Dermis blood vessel endothelial cell (primary cell): ENCODE measurements at regions not wholly inside any gene's neighbourhood (a gene's known extent, or its start where the extent isn't known, plus 50 kb on each side); places are given as distances from the start of the nearest gene placed in this dataset.

Experiments
- DNase-seq: peaks from one replicate; pipeline ENCODE4 v3.0.0; 2010

- no peak for DNase-seq
Observed at GRCh38 chr5:155871623-155872022, 455.3 kb upstream of the SGCD start.

GRCh38 chr5:155872629-155873220 lies 454.2 kb upstream of the SGCD start:
- no peak for DNase-seq

GRCh38 chr5:155878991-155879575 lies 447.9 kb upstream of the SGCD start:
- DNase-seq, result no peak

- DNase-seq, result no peak
Observed at GRCh38 chr5:155884041-155884440, 442.9 kb upstream of the SGCD start.

GRCh38 chr5:155885199-155885598 lies 441.8 kb upstream of the SGCD start:
- DNase-seq, result no peak

- no peak for DNase-seq
Observed at GRCh38 chr5:155886311-155887031, 440.5 kb upstream of the SGCD start.

GRCh38 chr5:155895484-155895883 lies 431.5 kb upstream of the SGCD start:
- no peak for DNase-seq

GRCh38 chr5:155897761-155898160 lies 429.2 kb upstream of the SGCD start:
- DNase-seq, result no peak

- DNase-seq, result no peak
Observed at GRCh38 chr5:155898284-155898683, 428.7 kb upstream of the SGCD start.

- no peak for DNase-seq
Observed at GRCh38 chr5:155903791-155904190, 423.2 kb upstream of the SGCD start.

GRCh38 chr5:155905364-155905763 lies 421.6 kb upstream of the SGCD start:
- no peak for DNase-seq

GRCh38 chr5:155906046-155906445 lies 420.9 kb upstream of the SGCD start:
- DNase-seq, result no peak

- DNase-seq, result no peak
Observed at GRCh38 chr5:155908543-155908942, 418.4 kb upstream of the SGCD start.

- DNase-seq, result no peak
Observed at GRCh38 chr5:155912291-155912690, 414.7 kb upstream of the SGCD start.

GRCh38 chr5:155914766-155915165 lies 412.2 kb upstream of the SGCD start:
- no peak for DNase-seq

- DNase-seq, result no peak
Observed at GRCh38 chr5:155915601-155916000, 411.4 kb upstream of the SGCD start.

GRCh38 chr5:155919126-155919525 lies 407.8 kb upstream of the SGCD start:
- DNase-seq, result no peak

- DNase-seq, result no peak
Observed at GRCh38 chr5:155919725-155920124, 407.2 kb upstream of the SGCD start.

- DNase-seq, result no peak
Observed at GRCh38 chr5:155921621-155922020, 405.3 kb upstream of the SGCD start.

GRCh38 chr5:155923784-155924183 lies 403.2 kb upstream of the SGCD start:
- DNase-seq, result no peak

GRCh38 chr5:155926031-155926430 lies 400.9 kb upstream of the SGCD start:
- DNase-seq, result no peak

GRCh38 chr5:155926766-155927165 lies 400.2 kb upstream of the SGCD start:
- no peak for DNase-seq

GRCh38 chr5:155929112-155929511 lies 397.9 kb upstream of the SGCD start:
- DNase-seq, result no peak

GRCh38 chr5:155934964-155935363 lies 392.0 kb upstream of the SGCD start:
- DNase-seq, result no peak
